T-cell (primary cell): ENCODE measurements at regions not wholly inside any gene's neighbourhood (a gene's known extent, or its start where the extent isn't known, plus 50 kb on each side); places are given as distances from the start of the nearest gene placed in this dataset.

Source experiments
- ATAC-seq, 4 experiments: fragments of 200-7000 bp in 3 of 4; fragments of 150-1000 bp in 1 of 4; cut with Tn5 transposase; replicated peaks in 1 of 4; 1 replicate in 3 of 4; 2 replicates in 1 of 4; pipeline ENCODE4 v1.10.0; 2021; ENCODE audit warnings: moderate library complexity in 3 of 4, mild to moderate bottlenecking in 2 of 4, moderate number of reproducible peaks in 1 of 4
- CTCF ChIA-PET, 2 donors: fragments of 300-600 bp; sonication (Branson Sonifier 250); formaldehyde crosslinking; loops; one replicate each; lab custom pipeline; 2022; ENCODE audit warnings: antibody characterized with exemption in 2 of 2; lab: Charles Lee
- POLR2A ChIA-PET, 2 donors: fragments of 300-600 bp; sonication (Branson Sonifier 250); formaldehyde crosslinking; loops; one replicate each; lab custom pipeline; 2022; ENCODE audit warnings: antibody characterized with exemption in 2 of 2; lab: Charles Lee
- DNase-seq, 35 experiments: peaks; one replicate each; pipeline versions ENCODE4 v3.0.0 to v3.0.0-alpha.2; 2013 to 2023
- H3K27ac ChIP-seq: one replicate; pipeline ENCODE4 v1.5.1; 2013; ENCODE audit warnings: low read length
- H3K27me3 ChIP-seq, 2 experiments: replicated peaks in 1 of 2; 1 replicate in 1 of 2; 2 replicates in 1 of 2; pipeline versions ENCODE4 v1.6.1 to v1.7.0; 2013; ENCODE audit warnings: low read length in 1 of 2, mixed read lengths in 1 of 2; ENCODE audit not compliant: control insufficient read depth in 2 of 2, insufficient read depth in 2 of 2; ENCODE audit errors: extremely low read depth in 1 of 2
- H3K36me3 ChIP-seq, 2 donors: 1 replicate in 1 of 2; 2 replicates in 1 of 2; pipeline versions ENCODE4 v1.6.1 to v1.7.0; 2013; ENCODE audit warnings: low read length in 1 of 2; ENCODE audit not compliant: control insufficient read depth in 2 of 2, insufficient read depth in 1 of 2; ENCODE audit errors: extremely low read depth in 1 of 2
- H3K4me1 ChIP-seq, 2 experiments: 1 replicate in 1 of 2; 2 replicates in 1 of 2; pipeline versions ENCODE4 v1.6.1 to v1.7.0; 2013; ENCODE audit warnings: low read length in 2 of 2, mixed read lengths in 1 of 2; ENCODE audit not compliant: insufficient read depth in 2 of 2, control insufficient read depth in 1 of 2; ENCODE audit errors: extremely low read depth in 1 of 2
- H3K4me3 ChIP-seq, 2 donors: 1 replicate in 1 of 2; 2 replicates in 1 of 2; pipeline versions ENCODE4 v1.5.1 to v1.7.0; 2013; ENCODE audit warnings: mild to moderate bottlenecking in 2 of 2, low read length in 1 of 2, moderate library complexity in 1 of 2; ENCODE audit not compliant: control insufficient read depth in 1 of 2; ENCODE audit errors: extremely low read depth in 1 of 2
- H3K9me3 ChIP-seq: 2 replicates; pipeline ENCODE4 v1.7.0; 2013
- H3K27ac Mint-ChIP-seq, 2 donors: one replicate each; pipeline ENCODE4 v1.8.0; 2020 to 2021; ENCODE audit warnings: mild to moderate bottlenecking in 2 of 2, mixed read lengths in 2 of 2
- H3K27me3 Mint-ChIP-seq, 2 donors: one replicate each; pipeline ENCODE4 v1.8.0; 2021 to 2022; ENCODE audit warnings: mixed read lengths in 2 of 2
- H3K36me3 Mint-ChIP-seq: one replicate; pipeline ENCODE4 v1.8.0; 2021; ENCODE audit warnings: mixed read lengths
- H3K4me1 Mint-ChIP-seq, 3 donors: one replicate each; pipeline ENCODE4 v1.8.0; 2020 to 2022; ENCODE audit warnings: mixed read lengths in 3 of 3, mild to moderate bottlenecking in 1 of 3
- H3K4me3 Mint-ChIP-seq, 3 donors: one replicate each; pipeline ENCODE4 v1.8.0; 2020 to 2022; ENCODE audit warnings: mild to moderate bottlenecking in 3 of 3, mixed read lengths in 3 of 3, moderate library complexity in 3 of 3
- H3K9me3 Mint-ChIP-seq, 3 donors: one replicate each; pipeline ENCODE4 v1.8.0; 2020 to 2022; ENCODE audit warnings: mixed read lengths in 3 of 3
- WGBS: methylation state at CpG from one replicate; pipeline ENCODE4 v1.1.5; 2013; ENCODE audit warnings: missing lambda C conversion rate; ENCODE audit not compliant: insufficient coverage; 5-methylcytosine and 5-hydroxymethylcytosine counted together

DNA sequence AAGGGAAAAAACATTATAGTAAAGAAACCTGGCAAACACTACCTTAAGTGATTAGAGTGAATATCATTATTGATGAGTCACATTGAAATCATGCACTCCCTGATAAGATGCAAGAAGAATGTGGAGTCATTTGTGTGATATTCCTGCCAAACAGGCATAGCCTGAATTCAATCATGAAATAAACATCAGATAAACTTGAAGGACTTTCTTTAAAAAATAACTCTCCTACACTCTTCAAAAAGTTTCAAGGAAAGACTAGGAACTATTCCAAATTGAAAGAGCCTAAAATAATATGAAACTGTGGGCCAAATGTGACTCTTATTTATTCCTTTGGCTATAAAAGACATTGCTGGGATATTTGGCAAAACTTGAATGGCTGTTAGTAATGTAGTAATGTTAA is 625.7 kb upstream of the LMCD1 start:
- Histone ChIP-seq H3K4me3 (no peak overlapping the region), H3K36me3 (no peaks in the 10 kb centered on the region), H3K4me1 (peaks cover 15% of the 10 kb centered on the region in 2 experiments), H3K27me3 (peaks cover 0 to 5% of the 10 kb centered on the region in 2 experiments), H3K27ac (no peak overlapping the region), H3K9me3 (no peaks in the 10 kb centered on the region)
- no peak for ATAC-seq
- Mint-ChIP-seq H3K27ac (no peak overlapping the region), H3K36me3 (no peaks in the 10 kb centered on the region), H3K4me1 (peaks cover 46 to 60% (median 48%) of the 10 kb centered on the region in 3 donors), H3K27me3 (no peaks in the 10 kb centered on the region), H3K9me3 (peaks cover 5 to 21% (median 13%) of the 10 kb centered on the region in 3 donors), H3K4me3 (peak overlapping the region in 1 of 3 donors; percentile 64)
- ChIA-PET POLR2A (interaction anchor here in 1 of 2 donors (0.7 kb wide), 1 partner anchor 625 kb away, joined by 4 read pairs; the partner anchor contains the start of gene LMCD1), CTCF (no interaction called here)
- DNase-seq, result no peak

DNA sequence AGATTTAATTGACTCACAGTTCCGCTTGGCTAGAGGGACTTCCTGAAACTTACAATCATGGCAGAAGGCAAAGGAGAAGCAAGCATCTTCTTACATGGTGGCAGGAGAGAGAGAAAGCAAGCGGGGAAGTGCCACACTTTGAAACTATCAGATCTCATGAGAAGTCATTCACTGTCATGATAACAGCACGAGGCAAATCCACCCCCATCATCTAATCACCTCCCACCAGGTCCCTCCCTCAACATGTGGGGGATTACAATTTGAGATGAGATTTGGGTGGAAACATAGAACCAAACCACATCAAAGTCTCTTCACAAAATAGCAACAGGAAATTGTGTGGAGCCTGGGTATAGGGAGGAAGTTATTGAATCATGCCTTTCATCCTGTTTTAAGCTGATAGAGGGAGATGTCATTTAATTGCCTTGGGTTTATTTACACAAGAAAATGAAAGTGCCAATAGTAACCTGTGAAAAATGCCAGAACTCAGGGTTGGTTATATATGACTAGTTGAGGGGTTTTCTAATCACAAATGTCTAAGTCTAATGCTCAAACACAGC is 624.8 kb upstream of the LMCD1 start:
- H3K4me3 ChIP-seq, result no peak overlapping the region
- DNase-seq (peak; percentile 18 to 83 (median 56)), ATAC-seq (peak; percentile 89 to 95 (median 94))
- peaks cover 55 to 69% (median 57%) of the 10 kb centered on the region in 3 donors for H3K4me1 Mint-ChIP-seq
- no peaks in the 10 kb centered on the region for H3K27me3 Mint-ChIP-seq
- POLR2A ChIA-PET, result no interaction called here
- peaks cover 0 to 5% of the 10 kb centered on the region in 2 experiments for H3K27me3 ChIP-seq
- peaks cover 8 to 21% (median 14%) of the 10 kb centered on the region in 3 donors for H3K9me3 Mint-ChIP-seq
- no peaks in the 10 kb centered on the region for H3K9me3 ChIP-seq
- peak overlapping the region; percentile 43 to 64 (median 59) for H3K4me3 Mint-ChIP-seq
- no peaks in the 10 kb centered on the region for H3K36me3 ChIP-seq
- CTCF ChIA-PET, result no interaction called here
- H3K27ac Mint-ChIP-seq, result peak overlapping the region; percentile 85
- H3K4me1 ChIP-seq, result peaks cover 15% of the 10 kb centered on the region in 2 experiments
- 0% methylated on average over 1 of the region's 3 CpGs for WGBS
- H3K36me3 Mint-ChIP-seq, result no peaks in the 10 kb centered on the region
- H3K27ac ChIP-seq, result peak overlapping the region; percentile 43

DNA sequence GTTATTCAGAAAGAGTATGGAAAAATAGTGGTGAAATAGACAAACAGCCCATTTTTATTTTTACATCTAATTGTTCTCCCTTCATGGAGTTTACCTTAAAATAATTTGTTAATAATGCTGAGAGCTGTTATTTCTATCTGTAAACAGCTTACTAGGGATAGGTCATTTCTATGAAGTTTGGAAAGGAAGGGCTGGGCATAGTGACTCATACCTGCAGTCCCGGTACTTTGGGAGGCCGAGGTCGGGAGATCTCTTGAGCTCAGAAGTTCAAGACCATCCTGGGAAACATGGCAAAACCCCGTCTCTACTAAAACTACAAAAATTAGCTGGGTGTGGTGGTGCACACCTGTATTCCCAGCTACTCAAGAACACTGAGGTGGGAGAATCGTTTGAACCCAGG is 624.3 kb upstream of the LMCD1 start:
- H3K27ac Mint-ChIP-seq, result peak overlapping the region; percentile 85
- peak overlapping the region; percentile 43 to 64 (median 59) for H3K4me3 Mint-ChIP-seq
- ATAC-seq (no peak), DNase-seq (no peak)
- H3K27me3 Mint-ChIP-seq, result no peaks in the 10 kb centered on the region
- H3K9me3 Mint-ChIP-seq, result peaks cover 8 to 21% (median 18%) of the 10 kb centered on the region in 3 donors
- no peaks in the 10 kb centered on the region for H3K9me3 ChIP-seq
- H3K27me3 ChIP-seq, result peaks cover 0 to 5% of the 10 kb centered on the region in 2 experiments
- ChIA-PET POLR2A (no interaction called here), CTCF (no interaction called here)
- H3K36me3 ChIP-seq, result no peaks in the 10 kb centered on the region
- H3K4me1 Mint-ChIP-seq, result peaks cover 60 to 73% (median 62%) of the 10 kb centered on the region in 3 donors
- no peaks in the 10 kb centered on the region for H3K36me3 Mint-ChIP-seq
- peak overlapping the region; percentile 43 for H3K27ac ChIP-seq
- H3K4me1 ChIP-seq, result peaks cover 15% of the 10 kb centered on the region in 2 experiments
- no CpG with 5 or more reads among the region's 5 CpGs for WGBS
- H3K4me3 ChIP-seq, result no peak overlapping the region

DNA sequence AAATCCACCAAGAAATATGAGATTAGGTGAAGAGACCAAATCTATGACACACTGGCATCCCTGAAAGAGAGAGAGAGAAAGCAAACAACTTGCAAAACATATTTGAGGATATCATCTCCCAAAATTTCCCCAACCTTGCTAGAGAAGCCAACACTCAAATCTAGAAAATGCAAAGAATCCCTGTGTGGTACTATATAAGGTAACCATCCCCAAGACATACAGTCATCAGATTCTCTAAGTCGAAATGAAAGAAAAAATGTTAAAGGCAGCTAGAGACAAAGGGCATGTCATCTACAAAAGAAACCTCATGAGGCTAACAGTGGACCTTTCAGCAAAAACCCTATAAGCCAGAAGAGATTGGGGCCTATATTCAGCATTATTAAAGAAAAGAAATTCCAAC is 622.1 kb upstream of the LMCD1 start:
- H3K36me3 Mint-ChIP-seq, result no peaks in the 10 kb centered on the region
- no peak overlapping the region for H3K4me3 ChIP-seq
- no peak for DNase-seq
- H3K9me3 Mint-ChIP-seq, result peaks cover 10 to 33% (median 11%) of the 10 kb centered on the region in 3 donors
- ChIA-PET POLR2A (no interaction called here), CTCF (no interaction called here)
- H3K4me1 Mint-ChIP-seq, result peaks cover 62 to 80% (median 66%) of the 10 kb centered on the region in 3 donors
- ATAC-seq, result no peak
- WGBS, result no CpG with 5 or more reads among the region's 1 CpG
- H3K36me3 ChIP-seq, result no peaks in the 10 kb centered on the region
- no peaks in the 10 kb centered on the region for H3K9me3 ChIP-seq
- H3K4me3 Mint-ChIP-seq, result no peak overlapping the region
- no peak overlapping the region for H3K27ac ChIP-seq
- peaks cover 15% of the 10 kb centered on the region in 2 experiments for H3K4me1 ChIP-seq
- H3K27me3 ChIP-seq, result peaks cover 0 to 5% of the 10 kb centered on the region in 2 experiments
- no peaks in the 10 kb centered on the region for H3K27me3 Mint-ChIP-seq
- no peak overlapping the region for H3K27ac Mint-ChIP-seq

DNA sequence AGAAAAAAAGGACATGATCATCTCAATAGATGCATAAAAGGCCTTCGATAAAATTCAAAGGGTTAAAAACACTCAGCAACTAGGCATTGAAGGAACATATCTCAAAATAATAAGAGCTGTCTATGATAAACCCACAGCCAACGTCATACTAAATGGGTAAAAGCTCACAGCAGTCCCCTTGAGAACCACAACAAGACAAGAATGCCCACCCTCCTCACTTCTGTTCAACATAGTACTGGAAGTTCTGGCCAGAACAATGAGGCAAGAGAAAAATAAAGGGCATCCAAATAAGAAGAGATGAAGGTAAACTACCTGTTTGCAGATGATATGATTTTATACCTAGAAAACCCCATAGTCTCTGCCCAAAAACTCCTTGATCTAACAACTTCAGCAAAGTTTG is 619.7 kb upstream of the LMCD1 start:
- no peak overlapping the region for H3K4me3 Mint-ChIP-seq
- POLR2A ChIA-PET, result no interaction called here
- no peaks in the 10 kb centered on the region for H3K36me3 Mint-ChIP-seq
- Histone ChIP-seq H3K4me3 (no peak overlapping the region), H3K4me1 (peaks cover 6 to 15% of the 10 kb centered on the region in 2 experiments), H3K9me3 (no peaks in the 10 kb centered on the region), H3K27ac (no peak overlapping the region), H3K27me3 (peaks cover 0 to 5% of the 10 kb centered on the region in 2 experiments), H3K36me3 (no peaks in the 10 kb centered on the region)
- no peaks in the 10 kb centered on the region for H3K27me3 Mint-ChIP-seq
- no CpG with 5 or more reads among the region's 2 CpGs for WGBS
- DNase-seq (no peak), ATAC-seq (peak in 1 of 4 experiments; percentile 63)
- CTCF ChIA-PET, result no interaction called here
- peak overlapping the region; percentile 74 to 78 for H3K27ac Mint-ChIP-seq
- peaks cover 16 to 55% (median 25%) of the 10 kb centered on the region in 3 donors for H3K9me3 Mint-ChIP-seq
- peaks cover 49 to 67% (median 51%) of the 10 kb centered on the region in 3 donors for H3K4me1 Mint-ChIP-seq

DNA sequence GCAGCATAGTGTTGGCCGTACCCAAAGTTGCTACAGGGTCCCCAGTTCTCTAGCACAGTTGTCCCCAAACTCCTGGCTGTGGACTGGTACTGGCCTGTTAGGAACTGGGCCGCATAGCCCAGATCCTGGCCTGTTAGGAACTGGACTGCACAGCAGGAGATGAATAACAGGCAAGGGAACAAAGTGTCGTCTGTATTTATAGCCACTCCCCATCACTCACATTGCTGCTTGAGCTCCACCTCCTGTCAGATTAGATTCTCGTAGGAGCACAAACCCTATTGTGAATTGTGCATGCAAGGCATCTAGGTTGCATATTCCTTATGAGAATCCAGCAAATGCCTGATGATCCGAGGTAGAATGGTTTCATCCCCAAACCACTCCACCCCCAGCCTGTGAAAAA is 604.0 kb upstream of the LMCD1 start:
- no peaks in the 10 kb centered on the region for H3K36me3 Mint-ChIP-seq
- POLR2A ChIA-PET, result no interaction called here

More for the DNA sequence above, 604.0 kb upstream of the LMCD1 start:
- Histone ChIP-seq H3K36me3 (no peaks in the 10 kb centered on the region), H3K4me1 (no peaks in the 10 kb centered on the region), H3K9me3 (no peaks in the 10 kb centered on the region), H3K27ac (no peak overlapping the region), H3K27me3 (peaks cover 0 to 2% of the 10 kb centered on the region in 2 experiments), H3K4me3 (no peak overlapping the region)
- Mint-ChIP-seq H3K4me3 (no peak overlapping the region), H3K27me3 (no peaks in the 10 kb centered on the region), H3K27ac (no peak overlapping the region), H3K4me1 (peaks cover 10 to 19% (median 14%) of the 10 kb centered on the region in 3 donors), H3K9me3 (peaks cover 0 to 11% (median 0%) of the 10 kb centered on the region in 3 donors)
- whole genome bisulfite sequencing, result 89% methylated on average over 3 of the region's 5 CpGs
- CTCF ChIA-PET, result no interaction called here
- DNase-seq (no peak), ATAC-seq (no peak)
